ENCODE measurements at regions not wholly inside any gene's neighbourhood (a gene's known extent, or its start where the extent isn't known, plus 50 kb on each side); places are given as distances from the start of the nearest gene placed in this dataset.

GRCh38 chr9:93896496-93897033, 58.6 kb downstream of the BARX1 start:
- DNase-seq (ENCODE audit: low spot score), result no peak
- TF ChIP-seq CTCF (conservative IDR thresholded peaks at IDR 0.05; ENCODE audit: low read depth, low read length) (no peak), EZH2 (IDR thresholded peaks at IDR 0.05; ENCODE audit: borderline replicate concordance, low read depth, low read length, poor library complexity, severe bottlenecking) (no peak)
- H3K9me3 ChIP-seq (ENCODE audit: low read depth, low read length, poor library complexity, severe bottlenecking), result peaks cover 19% of the 10 kb centered on the region
- intact Hi-C loops (cut with micrococcal nuclease; ENCODE audit: unreplicated experiment), result no loop called here
- no TSS peak for BruUV-seq (replicated peaks)
- no peaks in the 10 kb centered on the region for H3K4me1 ChIP-seq (ENCODE audit: insufficient read depth, low read length, poor library complexity, severe bottlenecking)
- no peaks in the 10 kb centered on the region for H3K27me3 ChIP-seq (replicated peaks; ENCODE audit: insufficient read depth, low read depth, low read length, poor library complexity)
- ChIA-PET CTCF (no interaction called here), POLR2A (ENCODE audit: low non-redundant PET) (no interaction called here)
- no peak overlapping the region for H3K27ac ChIP-seq (ENCODE audit: low read depth, low read length, poor library complexity, severe bottlenecking)
- H3K36me3 ChIP-seq (ENCODE audit: insufficient read depth, low read length, poor library complexity, severe bottlenecking), result no peaks in the 10 kb centered on the region
- no peak overlapping the region for H3K4me3 ChIP-seq (ENCODE audit: low read depth, low read length, poor library complexity, severe bottlenecking)

- TF ChIP-seq EZH2 (IDR thresholded peaks at IDR 0.05; ENCODE audit: borderline replicate concordance, low read depth, low read length, poor library complexity, severe bottlenecking), result no peak
- TF ChIP-seq CTCF (conservative IDR thresholded peaks at IDR 0.05; ENCODE audit: low read depth, low read length), result no peak
- H3K9me3 ChIP-seq (ENCODE audit: low read depth, low read length, poor library complexity, severe bottlenecking), result peaks cover 19% of the 10 kb centered on the region
- intact Hi-C loops (cut with micrococcal nuclease; ENCODE audit: unreplicated experiment), result no loop called here
- POLR2A ChIA-PET (ENCODE audit: low non-redundant PET), result no interaction called here
- H3K4me1 ChIP-seq (ENCODE audit: insufficient read depth, low read length, poor library complexity, severe bottlenecking), result no peaks in the 10 kb centered on the region
- no peak overlapping the region for H3K27ac ChIP-seq (ENCODE audit: low read depth, low read length, poor library complexity, severe bottlenecking)
- DNase-seq (ENCODE audit: low spot score), result no peak
- CTCF ChIA-PET, result no interaction called here
- no peaks in the 10 kb centered on the region for H3K27me3 ChIP-seq (replicated peaks; ENCODE audit: insufficient read depth, low read depth, low read length, poor library complexity)
- H3K4me3 ChIP-seq (ENCODE audit: low read depth, low read length, poor library complexity, severe bottlenecking), result no peak overlapping the region
- no TSS peak for BruUV-seq (replicated peaks)
- H3K36me3 ChIP-seq (ENCODE audit: insufficient read depth, low read length, poor library complexity, severe bottlenecking), result no peaks in the 10 kb centered on the region
Measured at GRCh38 chr9:93896093-93896492, 59.1 kb downstream of the BARX1 start.

GRCh38 chr9:93895535-93895934, 59.6 kb downstream of the BARX1 start:
- no TSS peak for BruUV-seq (replicated peaks)
- CTCF ChIA-PET, result no interaction called here

More at GRCh38 chr9:93895535-93895934, 59.6 kb downstream of the BARX1 start:
- no peak overlapping the region for H3K27ac ChIP-seq (ENCODE audit: low read depth, low read length, poor library complexity, severe bottlenecking)
- no peak overlapping the region for H3K4me3 ChIP-seq (ENCODE audit: low read depth, low read length, poor library complexity, severe bottlenecking)
- no peak for TF ChIP-seq CTCF (conservative IDR thresholded peaks at IDR 0.05; ENCODE audit: low read depth, low read length)
- no peak for TF ChIP-seq EZH2 (IDR thresholded peaks at IDR 0.05; ENCODE audit: borderline replicate concordance, low read depth, low read length, poor library complexity, severe bottlenecking)
- no peaks in the 10 kb centered on the region for H3K4me1 ChIP-seq (ENCODE audit: insufficient read depth, low read length, poor library complexity, severe bottlenecking)
- H3K27me3 ChIP-seq (replicated peaks; ENCODE audit: insufficient read depth, low read depth, low read length, poor library complexity), result no peaks in the 10 kb centered on the region
- intact Hi-C loops (cut with micrococcal nuclease; ENCODE audit: unreplicated experiment), result no loop called here
- H3K9me3 ChIP-seq (ENCODE audit: low read depth, low read length, poor library complexity, severe bottlenecking), result peaks cover 19% of the 10 kb centered on the region
- no peak for DNase-seq (ENCODE audit: low spot score)
- no peaks in the 10 kb centered on the region for H3K36me3 ChIP-seq (ENCODE audit: insufficient read depth, low read length, poor library complexity, severe bottlenecking)
- POLR2A ChIA-PET (ENCODE audit: low non-redundant PET), result no interaction called here

Data from A673 (cell line).